NCI-H2029 (cell line): ENCODE measurements at regions not wholly inside any gene's neighbourhood (a gene's known extent, or its start where the extent isn't known, plus 50 kb on each side); places are given as distances from the start of the nearest gene placed in this dataset.

Source experiments
- DNase-seq: peaks from one replicate; lab custom pipeline; 2025; lab: John Stamatoyannopoulos, UW

DNA sequence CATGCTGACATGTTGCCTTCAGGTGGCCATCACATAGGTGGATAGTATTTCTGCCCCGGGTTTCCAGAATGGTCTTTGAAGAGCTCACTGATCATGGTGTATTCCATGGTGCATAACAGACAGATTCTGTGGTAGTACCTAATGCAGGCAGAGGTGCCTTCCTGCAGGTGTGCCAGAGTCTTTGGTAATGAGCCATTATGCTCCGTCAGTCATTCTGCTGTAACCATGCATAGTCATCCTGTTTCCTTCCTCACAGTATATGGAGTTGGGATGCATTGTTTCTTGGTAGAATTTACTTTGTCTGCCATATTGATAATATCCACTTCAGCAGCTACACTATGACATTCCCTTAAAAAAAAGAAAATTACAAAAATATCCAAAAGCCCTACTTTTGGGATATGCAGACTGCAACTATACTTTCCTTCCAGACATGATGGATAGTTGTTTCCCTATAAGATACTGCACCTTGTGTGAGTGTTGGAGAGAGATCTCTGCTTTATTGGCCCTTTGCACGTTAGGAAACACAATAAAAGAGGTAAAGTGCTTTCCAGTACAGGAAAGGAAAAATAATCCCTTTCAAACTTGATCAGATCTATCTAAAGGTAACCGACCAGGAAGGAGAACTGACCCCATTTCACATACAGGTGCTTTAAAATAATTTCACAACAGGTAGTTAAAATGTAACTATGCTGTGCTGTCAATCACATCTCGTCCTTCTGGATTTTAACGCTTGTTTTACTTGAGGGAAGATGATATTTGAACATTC, 537.5 kb upstream of the WWC1 start:
- no peak for DNase-seq

GRCh38 chr5:167754501-167755021, 536.9 kb upstream of the WWC1 start:
- DNase-seq = no peak

- DNase-seq = no peak
These were observed 536.0 kb upstream of the WWC1 start for GRCh38 chr5:167755420-167755819.

GRCh38 chr5:167759057-167759821, 532.2 kb upstream of the WWC1 start:
- DNase-seq = no peak

DNA sequence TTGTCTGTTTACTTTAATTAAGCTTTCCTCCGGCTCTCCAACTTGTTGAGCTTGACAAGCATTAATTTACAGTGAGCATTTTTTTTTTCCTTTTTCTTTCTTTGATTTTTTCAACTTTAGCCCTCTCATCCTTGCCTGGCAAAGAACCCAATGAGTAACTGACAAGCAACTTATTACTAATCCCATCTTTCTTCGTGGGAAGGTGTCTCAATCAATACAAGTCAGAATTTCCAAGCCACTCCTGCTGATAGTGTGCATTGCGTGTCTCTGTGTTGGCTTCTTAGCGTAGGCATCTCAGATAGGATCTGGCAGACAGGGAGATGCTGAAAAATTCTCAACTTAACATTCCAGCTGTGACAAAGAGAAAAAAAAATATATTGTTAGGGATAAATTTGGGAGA, 527.7 kb upstream of the WWC1 start:
- no peak for DNase-seq

DNA sequence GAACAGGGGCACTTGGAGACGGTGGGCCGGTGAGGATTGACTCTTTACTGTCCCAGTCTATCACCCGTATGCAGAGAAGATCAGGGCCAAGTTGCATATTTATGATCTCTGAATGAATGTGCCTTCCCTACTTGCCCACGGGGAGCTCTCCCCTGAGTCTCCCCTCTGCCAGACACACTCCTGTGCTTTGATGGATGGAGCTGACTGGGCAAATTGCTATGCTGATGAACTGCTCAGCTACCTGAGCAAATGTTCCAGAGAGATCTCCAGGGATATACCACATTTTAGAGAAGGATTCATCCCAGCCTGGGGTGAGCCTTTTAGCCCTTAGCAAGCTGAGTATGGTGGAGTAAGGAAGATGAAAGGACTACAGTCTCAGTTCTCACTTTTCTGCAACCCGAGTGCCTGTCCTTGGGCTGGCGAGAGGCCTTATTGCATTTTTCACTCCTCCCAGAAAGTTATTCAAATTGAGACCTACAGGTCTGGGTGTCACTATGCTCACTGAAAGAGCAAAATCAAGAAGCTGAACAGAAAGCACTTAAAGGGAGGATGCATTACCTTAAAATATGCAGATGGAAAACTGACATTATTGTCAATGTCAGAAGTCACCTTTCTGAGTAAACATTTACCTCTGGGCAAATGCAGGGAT, 526.7 kb upstream of the WWC1 start:
- no peak for DNase-seq

DNA sequence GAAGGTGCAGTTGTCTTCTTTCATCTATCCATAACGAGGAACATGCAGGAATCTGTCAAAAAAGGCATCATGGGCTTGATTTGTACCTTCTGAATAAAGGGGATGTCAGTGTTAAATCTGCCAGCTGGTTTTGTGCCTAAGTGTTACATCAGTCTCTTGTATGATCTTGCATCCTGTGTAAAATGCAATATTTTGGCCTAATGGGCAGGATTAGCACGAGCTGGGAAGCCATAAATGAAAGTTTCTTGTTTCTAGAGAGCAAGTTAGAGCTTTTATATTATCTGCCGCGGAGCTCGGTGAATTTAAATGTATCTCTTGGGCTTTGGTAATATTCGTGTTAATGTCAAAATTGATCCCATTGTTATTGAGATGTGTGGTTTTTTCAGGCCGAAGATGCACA, 526.1 kb upstream of the WWC1 start:
- DNase-seq = no peak

DNA sequence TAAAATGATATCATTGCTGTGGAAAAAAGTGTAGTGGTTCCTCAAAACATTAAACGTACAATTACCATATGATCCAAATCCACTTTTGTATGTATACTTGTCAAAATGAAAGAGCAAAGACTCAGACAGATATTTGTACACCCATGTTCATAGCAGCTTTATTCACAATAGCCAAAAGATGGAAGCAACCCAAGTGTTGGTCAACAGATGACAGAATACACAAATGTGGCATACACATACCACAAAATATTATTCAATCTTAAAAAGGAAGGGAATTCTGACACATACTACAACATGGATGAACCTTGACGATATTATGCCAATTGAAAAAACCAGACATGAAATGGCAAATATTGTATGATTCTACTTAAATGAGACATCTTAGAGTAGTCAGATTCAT, 524.5 kb upstream of the WWC1 start:
- no peak for DNase-seq

- no peak for DNase-seq
These were observed 523.6 kb upstream of the WWC1 start for GRCh38 chr5:167767795-167768194.

- DNase-seq = no peak
These were observed 521.5 kb upstream of the WWC1 start for GRCh38 chr5:167769846-167770413.

- no peak for DNase-seq
These were observed 521.0 kb upstream of the WWC1 start for GRCh38 chr5:167770461-167770860.

GRCh38 chr5:167771571-167771970, 519.9 kb upstream of the WWC1 start:
- DNase-seq = no peak

DNA sequence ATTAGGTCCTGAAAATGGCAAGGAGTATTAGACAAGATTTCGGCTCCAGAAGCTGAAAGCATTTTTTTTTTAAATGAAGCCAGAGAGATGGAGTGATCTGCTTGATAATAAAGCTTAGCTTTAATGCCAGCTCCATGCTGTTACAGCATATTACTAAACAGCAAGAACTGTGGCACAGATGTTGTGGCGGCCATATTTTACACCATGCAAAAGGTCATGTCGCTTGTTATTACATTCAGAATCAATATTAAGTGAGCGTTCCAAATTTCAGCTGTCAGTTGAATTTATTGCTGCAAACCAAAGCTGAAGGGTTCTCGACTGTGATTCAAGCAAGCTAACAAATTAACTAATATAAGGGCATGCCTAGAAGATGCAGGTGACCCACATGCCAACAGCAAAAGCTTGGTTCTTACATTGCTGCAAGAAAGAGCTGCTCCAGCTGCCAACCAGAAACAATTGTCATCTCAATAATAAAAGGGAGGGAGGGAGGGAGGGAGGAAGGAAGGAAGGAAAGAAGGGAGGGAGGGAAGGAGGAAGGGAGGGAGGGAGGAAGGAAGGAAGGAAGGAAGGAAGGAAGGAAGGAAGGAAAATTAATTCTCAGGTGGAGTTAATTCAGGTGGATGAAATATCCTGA, 517.7 kb upstream of the WWC1 start:
- no peak for DNase-seq

DNA sequence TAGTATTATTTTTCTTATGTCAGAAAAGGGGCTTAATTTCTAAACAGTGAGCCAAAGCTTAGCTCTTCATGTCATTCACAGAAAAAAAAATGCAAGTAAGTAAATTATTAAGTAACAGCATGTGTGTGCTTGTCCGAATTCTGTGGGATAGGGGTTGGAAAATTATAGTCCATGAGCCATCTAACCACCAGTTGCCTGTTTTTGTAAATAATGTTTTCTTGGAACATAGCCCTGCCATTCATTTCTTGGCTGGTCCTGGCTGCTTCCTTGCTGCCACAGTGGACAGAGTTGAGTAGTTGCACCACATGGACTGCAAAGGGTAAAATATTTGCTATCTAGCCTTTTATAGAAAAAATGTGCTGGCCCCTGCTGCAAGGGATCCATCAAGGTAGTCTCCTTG, 513.7 kb upstream of the WWC1 start:
- no peak for DNase-seq

DNA sequence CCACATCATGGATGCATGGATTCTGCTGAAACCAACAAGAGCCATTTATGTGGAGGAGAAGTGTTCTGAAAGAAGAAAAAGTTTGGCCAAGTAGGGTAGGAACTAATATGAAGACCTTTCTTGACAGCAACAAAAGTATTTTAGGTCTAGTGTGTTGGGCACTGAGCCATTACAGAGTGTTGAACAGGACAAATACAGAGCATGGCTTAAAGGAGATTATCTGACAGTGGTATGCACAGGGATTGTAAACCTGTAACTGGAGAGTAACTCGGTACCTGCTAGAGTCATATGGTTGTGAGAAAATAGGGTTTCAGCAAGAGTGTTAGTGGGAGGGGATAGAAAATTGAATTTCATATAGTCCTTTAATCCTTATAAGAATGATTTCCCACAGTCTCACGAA, 513.2 kb upstream of the WWC1 start:
- no peak for DNase-seq

GRCh38 chr5:167779644-167780043, 511.8 kb upstream of the WWC1 start:
- no peak for DNase-seq

DNA sequence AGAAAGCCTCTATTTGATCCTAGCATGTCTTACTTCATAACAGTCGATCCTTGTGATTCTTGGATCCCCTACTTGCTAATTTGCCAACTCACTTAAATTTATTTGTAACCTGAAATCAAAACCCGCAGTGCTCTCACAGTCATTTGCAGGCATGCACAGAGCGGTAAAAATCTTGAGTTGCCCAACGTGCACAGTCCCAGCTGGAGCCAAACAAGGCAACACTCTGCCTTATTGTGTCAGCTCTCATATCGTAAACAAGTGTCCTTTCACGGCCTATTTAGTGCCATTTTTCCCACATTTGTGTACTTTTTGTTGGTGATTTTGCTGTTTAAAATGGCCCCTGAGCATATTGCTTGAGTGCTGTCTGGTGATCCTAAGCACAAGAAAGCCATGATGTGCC, 511.3 kb upstream of the WWC1 start:
- DNase-seq = no peak

DNA sequence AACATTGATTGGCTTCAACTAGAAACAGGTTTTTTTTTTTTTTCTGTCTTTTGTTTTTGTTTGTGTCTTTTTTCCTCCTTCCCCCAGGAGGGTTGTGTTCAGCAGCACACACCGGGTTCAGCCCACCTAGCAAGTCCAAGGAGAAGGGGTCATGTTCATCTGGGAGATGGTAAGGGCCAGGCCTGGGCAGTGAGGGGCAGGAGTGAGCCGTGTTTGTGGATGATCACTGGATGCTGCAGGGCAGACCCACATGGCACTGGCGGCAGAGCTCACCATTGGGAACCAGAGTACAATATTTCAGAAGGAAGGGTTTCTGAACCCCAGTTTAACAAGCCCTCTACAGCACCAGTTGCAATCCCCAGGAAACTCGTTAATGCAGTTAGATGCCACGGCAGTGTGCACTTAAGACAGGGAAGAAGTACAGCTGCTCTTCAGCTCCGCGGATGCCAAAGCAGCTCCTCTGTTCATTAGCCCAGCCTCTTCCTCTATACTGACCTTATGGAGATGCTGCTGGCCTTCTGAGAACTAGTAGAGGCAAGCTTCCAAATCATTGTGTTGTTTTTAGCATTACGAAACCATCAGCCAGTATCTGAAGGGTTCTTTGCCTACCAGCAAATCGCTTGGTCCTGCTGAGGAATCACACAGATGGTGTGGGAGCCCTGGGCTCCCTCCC, 508.2 kb upstream of the WWC1 start:
- no peak for DNase-seq

- no peak for DNase-seq
These were observed 506.3 kb upstream of the WWC1 start for GRCh38 chr5:167785106-167785505.

DNA sequence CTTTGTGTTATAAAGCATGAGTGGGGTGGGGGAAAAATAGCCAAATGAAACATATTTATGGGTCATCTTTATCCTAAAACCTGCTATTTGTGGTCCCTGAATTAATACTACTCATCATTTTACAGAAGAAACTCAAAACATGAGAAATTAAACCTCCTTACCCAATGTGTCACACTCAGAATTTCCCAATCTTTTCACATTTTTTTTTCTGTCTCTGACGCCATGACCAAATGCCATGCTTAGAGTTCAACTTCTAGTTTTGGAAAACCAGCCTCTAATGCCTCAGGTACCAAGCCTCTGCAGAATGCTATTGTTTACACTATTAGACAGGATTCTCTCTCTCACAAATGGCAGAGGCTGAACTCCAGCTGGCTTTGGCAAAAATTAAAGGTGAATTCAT, 505.5 kb upstream of the WWC1 start:
- no peak for DNase-seq

GRCh38 chr5:167786871-167787578, 504.4 kb upstream of the WWC1 start:
- DNase-seq = no peak
